GM21723 (cell line): ENCODE measurements at regions not wholly inside any gene's neighbourhood (a gene's known extent, or its start where the extent isn't known, plus 50 kb on each side); places are given as distances from the start of the nearest gene placed in this dataset.
"Not testable (repeated sequence)": the region's sequence is repeated elsewhere in the genome, so short reads cannot be mapped to it uniquely, and the experiment has no call there.

Experiments
- ATAC-seq: cut with Tn5 transposase; IDR thresholded peaks from one replicate; pipeline ENCODE4 v1.9.1; 2021; ENCODE audit warnings: mild to moderate bottlenecking, moderate library complexity; ENCODE audit not compliant: unreplicated experiment

DNA sequence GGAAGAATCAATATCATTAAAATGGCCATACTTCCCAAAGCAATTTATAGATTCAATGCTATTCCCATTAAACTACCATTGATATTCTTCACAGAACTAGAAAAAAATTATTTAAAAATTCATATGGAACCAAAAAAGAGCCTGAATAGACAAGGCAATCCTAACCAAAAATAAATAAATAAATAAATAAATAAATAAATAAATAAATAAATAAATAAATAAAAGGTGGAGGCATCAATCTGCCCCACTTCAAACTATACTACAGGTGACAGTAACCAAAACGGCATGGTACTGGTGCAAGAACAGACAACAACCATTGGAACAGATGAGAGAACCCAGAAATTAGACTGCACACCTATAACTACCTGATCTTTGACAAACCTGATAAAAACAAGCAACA, 598.5 kb upstream of the GRM3 start:
- ATAC-seq: not testable (repeated sequence)

DNA sequence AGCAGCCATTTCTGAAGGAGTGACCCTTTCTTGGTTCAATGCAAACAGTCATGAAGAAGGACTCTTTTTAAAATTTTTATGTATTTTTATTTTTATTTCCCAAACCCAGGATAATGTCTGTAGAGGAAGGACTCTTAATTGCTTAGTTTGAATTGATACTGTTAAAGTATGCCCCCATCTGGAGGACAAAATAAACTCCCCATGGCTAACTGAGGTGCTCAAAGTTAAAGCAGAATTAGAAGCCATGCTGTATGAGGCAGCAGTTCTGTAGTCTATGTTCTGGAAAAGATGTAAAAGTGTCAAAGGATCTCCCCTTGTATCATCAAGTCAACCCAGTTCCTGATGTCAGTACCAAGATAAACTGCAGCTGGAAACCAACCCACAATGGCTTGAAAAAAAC, 617.9 kb upstream of the GRM3 start:
- ATAC-seq: no peak

DNA sequence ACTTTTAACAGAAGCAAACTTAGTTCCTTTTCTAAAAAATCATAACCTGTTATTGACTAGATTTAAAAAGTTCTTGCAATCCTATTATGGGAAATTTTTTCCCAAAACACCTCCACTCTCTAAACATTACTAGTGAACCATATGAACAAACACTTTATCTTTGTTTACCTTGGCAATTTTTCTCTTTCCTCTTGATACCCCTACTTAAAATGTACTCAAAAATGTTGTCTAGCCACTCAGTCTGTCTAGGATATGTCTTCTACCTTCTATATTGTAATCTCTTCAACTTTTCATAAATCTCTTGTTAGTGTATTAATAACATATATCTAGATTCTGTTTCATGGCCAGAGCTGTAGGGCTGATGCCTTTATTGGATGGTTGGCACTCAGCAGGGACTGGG, 630.0 kb upstream of the GRM3 start:
- no peak for ATAC-seq

DNA sequence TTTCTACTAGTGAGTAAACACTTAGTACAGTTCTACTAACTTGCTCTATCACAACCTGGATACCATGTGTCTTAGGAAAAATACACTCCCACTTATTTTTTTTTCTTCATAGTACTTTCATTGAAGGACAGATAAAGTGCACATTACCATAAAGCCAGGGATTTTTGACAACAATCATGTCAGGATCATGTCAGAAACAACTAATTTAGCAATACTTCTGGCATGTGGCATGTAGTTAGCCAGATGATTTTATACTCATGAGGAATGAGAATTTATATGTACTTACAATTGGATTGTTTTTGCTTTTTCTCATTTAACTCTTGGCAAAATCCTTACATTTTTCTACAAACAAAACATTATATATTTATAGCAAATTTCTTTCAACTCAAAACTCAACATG, 630.7 kb upstream of the GRM3 start:
- no peak for ATAC-seq

DNA sequence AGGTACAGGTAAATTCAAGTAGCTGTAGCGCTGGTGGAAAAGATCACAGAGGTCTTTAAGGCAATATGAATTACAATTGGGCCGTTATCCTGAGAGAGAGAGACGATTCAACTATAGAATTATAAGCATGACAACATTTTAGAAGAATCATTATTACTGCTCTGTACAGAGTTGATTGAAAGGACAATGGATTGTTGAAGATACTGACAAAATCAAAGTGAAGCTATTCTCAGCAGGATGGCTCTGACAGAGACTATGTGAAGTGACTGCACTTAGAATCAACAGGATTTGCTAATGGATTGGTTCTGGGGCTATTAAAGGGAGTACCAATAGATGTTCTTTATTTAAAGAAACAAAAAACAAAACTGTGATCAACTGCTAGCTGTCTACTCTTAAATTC, 634.8 kb upstream of the GRM3 start:
- no peak for ATAC-seq

DNA sequence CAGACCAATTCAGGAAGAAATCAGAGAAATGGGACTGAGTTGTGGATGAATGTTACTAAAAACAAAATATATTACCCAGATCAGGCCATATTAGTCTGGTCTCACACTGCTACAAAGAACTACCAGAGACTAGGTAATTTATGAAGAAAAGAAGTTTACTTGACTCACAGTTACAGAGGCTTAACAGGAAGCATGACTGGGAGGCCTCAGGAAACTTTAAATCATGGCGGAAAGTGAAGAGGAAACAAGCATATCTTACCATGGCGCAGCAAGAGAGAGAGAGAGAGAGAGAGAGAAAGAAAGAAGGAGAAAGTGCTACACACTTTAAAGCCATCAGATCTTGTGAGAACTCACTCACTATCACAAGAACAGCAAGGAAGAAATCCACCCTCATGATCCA, 636.8 kb upstream of the GRM3 start:
- no peak for ATAC-seq

DNA sequence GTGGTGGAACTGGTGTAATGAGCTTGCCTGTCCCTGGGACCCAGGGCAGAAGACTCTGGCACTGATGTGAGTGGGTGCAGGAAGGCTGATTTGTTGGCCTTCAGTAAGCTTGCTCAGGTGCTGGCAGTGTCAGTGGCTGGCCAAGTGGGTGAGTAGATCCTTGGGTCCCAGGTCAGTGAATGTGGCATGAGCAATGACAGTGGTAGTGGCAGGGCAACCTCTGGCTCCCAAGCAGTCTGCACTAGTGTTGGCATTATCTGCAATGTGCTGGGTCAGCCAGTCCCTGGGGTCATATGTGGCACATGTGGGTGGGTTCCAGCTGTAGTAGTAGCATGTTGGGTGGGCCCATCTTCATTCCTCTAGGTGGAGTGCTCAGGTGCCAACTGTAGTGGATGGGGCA, 640.9 kb upstream of the GRM3 start:
- no peak for ATAC-seq

DNA sequence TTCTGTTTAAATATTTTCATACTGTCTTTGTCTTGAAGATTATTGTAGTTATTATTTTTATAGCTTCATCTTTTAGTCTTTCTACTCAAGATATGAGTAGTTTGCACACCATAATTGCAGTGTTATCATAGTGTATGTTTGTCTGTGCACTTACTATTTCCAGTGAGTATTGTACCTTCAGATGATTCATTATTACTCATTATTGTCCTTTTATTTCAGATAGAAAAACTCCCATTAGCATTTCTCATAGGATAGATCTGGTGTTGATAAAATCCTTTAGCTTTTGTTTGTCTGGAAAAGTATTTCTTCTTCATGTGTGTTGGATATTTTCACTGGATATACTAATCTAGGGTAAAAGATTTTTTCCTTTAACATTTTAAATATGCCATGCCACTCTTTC, 646.2 kb upstream of the GRM3 start:
- ATAC-seq: no peak

DNA sequence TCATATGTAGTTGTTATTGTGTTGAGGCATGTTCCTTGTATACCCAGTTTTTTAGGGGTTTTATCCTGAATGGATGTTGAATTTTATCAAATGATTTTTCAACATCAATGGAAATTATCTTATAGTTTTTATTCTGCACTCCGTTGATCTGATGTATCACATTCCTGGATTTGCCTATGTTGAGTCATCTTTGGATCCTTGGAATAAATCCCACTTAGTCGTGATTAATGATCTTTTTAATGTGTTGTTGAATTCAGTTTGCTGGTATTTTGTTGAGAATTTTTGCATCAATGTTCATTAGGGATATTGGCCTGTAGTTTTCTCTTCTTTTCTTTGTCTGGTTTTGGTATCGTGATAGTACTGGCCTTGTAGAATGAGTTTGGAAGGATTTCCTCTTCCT, 648.6 kb upstream of the GRM3 start:
- ATAC-seq: no peak

DNA sequence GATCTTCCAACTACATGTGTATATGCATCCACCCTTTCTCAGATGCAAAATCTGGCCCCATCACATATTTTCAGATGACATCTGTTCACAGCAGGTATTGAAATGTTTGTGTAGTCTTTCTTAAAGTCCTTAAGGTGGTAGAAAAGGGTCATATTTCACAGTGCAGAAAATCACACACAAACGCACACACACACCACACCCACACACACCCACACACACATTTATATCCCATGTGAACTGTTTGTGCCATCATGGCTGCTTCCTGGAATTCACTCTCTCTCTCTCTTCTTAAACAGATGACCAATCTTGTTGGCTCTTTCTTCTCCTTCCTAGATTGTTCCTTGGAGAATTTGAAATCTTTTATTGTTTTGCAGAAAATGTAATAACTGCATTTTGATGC, 663.0 kb upstream of the GRM3 start:
- ATAC-seq: no peak

DNA sequence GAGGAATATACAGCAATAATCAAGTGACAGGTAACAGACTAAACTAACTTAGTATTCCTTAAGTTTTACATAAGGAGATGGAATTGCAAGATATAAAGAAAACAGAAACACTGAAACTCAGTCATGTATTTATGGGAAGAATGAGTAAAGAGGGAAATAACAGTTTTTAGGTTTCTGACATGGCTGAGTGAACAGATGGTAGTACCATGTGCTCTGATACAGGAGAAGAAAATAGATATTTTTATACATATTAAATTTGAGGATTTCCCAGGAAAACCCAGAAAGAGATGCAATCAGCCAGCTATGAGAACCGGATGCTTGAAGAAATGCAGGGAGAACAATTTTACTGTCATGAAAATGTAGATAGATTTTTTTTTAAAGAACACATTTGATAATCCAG, 669.5 kb upstream of the GRM3 start:
- ATAC-seq: no peak

DNA sequence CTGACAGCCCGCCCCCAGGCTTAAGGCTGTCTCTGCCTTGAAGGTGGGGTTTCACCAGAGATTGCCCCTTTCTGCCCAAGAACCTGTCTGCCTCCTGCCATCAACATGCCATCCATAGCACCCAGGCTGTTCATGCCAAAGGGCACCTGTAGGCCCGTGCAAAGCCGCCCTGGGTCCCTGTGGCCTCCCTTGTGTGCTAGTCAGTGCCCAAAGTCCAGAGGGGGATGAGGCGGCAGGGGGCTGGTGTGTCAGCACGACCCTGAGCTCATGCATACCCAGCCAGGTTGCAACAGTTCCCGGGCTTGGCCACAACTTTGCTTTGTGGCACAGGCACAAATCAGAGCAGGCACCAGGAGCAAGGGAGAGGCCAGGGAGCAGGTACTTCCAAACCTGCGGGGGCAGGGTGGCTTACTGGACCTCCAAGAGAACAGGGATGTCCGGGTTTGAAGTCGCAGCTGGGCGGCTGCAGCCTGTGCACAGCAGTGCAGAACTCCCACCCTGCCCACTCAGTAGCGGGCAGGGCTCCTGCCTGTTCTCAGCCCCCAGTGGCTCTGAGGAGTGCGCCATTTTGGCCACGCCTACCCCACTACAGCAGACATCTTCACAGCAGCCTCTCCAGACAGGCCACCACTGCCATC, 671.1 kb upstream of the GRM3 start:
- no peak for ATAC-seq

DNA sequence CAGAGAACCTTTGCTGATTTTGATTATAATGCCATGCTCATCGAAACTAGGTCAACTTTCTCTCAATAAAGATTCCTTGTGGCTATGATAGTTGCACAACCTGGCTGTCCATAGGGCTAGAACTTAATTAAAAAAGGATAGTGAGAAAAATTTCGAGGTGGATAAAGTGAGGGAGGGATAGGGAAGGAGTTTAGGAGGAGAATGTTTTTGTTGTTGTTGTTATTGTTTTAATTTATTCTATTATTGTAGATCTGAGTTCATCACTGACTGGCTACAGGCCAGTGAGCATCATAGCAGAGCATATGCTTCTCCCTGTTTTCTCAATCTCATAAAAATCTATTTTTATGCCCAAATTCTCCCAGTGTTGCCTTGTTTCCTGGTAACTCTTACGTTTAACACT, 688.7 kb upstream of the GRM3 start:
- no peak for ATAC-seq

DNA sequence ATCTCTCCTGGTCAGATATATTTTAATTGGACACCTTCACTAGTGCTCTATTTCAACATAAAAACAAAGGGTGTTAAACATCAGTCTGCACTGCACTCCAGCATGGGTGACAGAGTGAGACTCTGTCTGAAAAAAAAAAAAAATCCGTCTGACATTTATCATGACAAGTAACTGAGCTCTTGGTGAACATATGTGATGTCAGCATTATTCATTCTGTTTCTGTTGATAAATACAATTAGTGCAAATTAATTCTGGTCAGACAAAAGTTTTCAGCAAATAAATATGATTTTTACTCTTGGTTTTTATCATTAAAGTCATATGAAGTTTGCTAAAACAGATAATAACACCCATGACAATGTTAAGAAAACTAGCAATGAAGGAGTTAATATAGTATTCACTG, 692.8 kb upstream of the GRM3 start:
- ATAC-seq: no peak

DNA sequence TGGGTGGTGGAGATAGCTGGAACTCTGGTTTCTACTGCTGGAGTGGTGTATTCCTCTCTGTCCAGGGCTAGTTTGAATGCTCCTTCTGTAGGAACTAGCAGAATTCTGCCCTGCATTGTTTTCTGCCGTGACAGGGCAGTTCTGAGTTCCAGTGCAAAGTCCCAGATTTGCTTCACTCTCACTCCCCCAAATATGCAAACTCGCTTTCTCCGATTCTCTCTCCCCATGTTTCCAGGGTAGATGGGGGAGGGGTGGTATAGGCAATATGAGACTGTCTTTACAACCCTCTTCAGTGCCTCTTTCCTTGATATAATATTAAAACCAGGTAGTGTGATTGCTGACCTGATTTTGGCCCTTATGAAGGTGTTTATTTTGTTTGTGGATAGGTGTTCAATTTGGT, 693.3 kb upstream of the GRM3 start:
- ATAC-seq: no peak

DNA sequence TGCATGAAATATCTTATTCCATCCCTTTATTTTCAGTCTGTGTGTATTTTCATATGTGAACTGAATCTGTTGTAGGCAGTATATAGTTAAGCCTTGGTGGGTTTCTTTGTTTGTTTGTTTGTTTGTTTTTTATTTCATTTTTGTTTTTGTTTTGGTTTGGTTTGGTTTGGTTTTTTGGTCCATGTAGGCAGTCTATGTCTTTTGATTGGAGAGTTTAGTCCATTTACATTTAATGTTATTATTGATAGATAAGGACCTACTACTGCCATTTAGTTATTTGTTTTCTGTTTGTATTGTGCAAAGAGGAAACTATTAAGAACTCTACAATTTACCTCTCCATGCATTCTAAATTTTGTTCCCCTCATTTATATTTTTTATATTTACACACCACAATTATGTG, 695.9 kb upstream of the GRM3 start:
- no peak for ATAC-seq

DNA sequence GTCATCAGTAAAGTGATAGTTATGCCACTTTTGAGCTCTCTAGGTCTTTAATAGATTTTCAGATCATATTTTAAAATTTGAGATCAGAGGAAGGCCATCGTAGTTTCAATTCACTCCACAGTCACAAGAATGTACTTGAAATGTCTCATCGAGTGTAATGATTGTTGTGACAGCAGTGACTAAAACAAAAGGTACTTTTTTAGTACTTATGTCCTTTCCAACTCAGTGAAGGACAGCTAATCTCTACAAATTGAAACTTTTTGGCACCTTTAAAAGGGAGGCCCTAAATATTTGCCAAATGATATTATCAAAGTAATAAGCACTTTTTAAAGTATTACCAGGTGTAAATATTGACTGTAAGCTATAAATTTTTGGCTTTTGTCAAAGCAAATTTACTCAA, 702.9 kb upstream of the GRM3 start:
- no peak for ATAC-seq

DNA sequence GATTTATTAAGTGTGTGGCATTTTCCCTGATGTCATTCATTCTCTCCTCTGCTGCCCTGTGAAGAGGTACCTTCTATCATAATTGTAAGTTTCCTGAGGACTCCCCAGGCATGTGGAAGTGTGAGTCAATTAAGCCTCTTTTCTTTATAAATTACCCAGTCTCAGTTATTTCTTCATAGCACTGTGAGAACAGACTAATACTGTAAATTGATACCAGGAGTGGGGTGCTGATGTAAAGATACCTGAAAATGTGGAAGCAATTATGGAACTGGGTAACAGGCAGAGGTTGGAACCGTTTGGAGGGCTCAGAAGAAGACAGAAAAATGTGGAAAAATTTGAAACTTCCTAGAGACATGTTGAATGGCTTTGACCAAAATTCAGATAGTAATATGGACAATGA, 711.8 kb upstream of the GRM3 start:
- no peak for ATAC-seq

DNA sequence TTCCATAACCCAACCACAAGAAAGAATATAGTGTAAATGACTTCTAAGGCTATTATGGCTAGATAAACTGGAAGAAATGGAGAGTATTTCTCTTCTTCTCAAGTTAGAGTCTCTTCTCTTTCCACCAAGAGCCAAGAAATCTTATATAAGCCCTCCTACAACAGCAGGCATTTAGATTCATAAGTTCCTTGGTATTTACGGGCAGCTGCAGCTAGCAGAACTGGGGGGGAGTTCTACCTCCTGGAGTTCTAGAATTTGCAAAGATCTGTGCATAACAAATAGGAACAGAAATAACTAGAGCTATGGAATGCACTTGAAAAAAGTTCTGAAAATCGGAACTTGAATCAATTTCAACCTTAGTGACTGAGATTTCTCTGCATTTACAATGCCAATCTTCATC, 715.2 kb upstream of the GRM3 start:
- ATAC-seq: no peak

DNA sequence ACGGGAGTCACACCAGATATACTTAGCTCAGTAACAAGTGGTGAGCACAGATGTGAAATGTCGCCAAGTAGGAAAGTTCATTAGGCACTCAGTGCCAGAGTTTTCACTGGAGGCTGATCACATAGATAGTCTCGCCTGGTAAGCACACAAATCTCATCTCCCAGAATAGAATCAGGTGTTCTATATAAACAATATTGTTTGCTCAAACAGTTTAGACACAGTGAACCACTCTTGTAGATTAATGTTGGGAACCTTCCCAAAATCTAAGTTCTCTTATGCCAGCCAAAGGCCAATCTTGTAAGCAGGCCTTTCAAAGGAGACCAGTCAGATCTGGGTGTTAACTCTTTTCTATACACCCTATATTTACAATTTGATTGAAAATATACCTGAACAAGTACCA, 716.5 kb upstream of the GRM3 start:
- ATAC-seq: no peak

DNA sequence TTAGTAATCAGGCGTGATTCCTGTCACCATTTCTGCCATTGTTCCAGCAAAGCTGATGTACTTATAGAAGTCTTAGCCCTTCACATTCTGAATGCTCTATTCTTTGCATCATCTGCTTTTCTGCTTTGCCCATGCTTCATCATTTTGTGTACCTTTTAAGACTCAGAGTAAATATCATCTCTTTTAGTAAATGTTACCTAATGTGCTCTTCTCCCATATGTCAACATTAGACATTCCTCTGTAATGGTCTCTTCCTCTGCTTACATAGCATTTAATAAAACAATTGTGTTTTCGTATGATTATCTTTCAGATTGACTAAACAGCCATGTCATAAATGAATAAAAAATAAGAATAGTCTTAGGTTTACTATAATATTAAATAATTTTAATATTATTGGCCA, 719.6 kb upstream of the GRM3 start:
- no peak for ATAC-seq

DNA sequence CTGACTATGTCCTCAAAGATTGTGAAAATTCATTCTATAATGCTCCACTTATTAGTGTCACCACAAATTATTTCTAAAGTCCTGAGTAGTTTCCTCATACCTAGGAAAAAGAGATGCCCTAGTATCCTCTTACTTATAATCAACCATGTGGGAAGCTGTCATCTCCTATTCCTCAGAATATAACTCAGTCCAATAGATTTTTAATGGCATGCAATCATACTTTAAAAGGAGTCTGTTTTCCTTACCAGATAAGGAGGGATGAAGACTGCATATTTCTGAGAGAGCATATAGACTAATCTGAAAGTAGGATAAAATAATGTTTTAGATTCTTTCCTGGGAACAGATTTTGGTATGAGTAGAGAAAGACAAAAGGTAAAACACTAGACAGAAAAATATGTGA, 727.7 kb upstream of the GRM3 start:
- ATAC-seq: no peak

DNA sequence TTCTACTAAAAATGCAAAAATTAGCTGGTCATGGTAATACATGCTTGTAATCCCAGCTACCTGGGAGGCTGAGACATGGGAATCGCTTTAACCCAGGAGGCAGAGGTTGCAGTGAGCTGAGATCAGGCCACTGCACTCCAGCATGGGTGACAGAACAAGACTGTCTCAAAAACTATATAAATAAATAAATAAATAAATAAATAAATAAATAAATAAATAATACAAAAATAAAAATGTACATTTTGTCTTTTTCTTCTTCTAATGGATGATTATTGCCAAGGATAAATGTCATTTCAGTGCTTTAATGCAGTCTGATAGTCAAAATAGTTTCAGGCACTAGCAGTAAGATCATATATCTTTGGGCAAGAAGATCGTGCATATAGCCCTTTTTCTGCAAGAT, 727.6 kb upstream of the SEMA3D start:
- no peak for ATAC-seq

DNA sequence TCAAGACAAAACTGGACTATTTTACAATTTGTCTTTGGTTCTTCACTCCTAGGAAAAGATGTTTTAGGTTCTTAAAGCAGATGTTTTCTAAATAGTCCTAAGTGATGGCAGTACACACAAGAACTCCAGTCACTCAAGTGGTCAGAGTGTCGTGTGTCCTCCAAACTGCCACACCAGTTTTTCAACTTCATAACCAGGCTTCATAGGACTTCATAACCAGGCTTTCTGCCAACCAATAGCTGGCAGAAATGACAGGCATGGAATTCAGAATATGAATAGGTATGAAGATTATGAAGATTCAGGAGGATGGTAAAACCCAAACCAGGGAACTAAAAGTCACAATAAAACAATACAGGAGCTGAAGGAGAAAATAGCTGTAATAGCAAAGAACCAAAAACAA, 721.2 kb upstream of the SEMA3D start:
- no peak for ATAC-seq
